ENCODE measurements at regions not wholly inside any gene's neighbourhood (a gene's known extent, or its start where the extent isn't known, plus 50 kb on each side); places are given as distances from the start of the nearest gene placed in this dataset.
A peak's percentile ranks its signal among the peaks of the same experiment; 100 is the strongest.

DNA sequence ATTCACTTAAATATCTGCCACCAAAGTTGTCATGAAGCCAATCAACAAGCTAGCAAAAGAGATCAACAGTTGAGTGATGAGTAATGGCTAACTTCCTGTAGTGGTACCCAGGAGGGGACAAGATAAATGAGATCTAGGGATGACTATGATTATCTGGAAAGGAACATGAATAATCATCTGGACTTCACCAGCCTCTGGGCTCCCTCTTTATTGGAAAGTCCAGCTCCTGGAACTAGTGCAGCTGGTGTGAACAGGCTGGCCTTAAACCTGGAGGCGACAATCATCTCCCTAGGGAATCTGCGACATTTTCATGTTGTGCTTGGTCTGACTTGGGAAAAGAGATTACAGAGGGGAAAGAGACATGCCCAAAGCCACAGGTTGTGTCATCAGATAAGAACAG is 518.6 kb downstream of the GRIN2A start (continued):
- TF ChIP-seq, protein P1, sequence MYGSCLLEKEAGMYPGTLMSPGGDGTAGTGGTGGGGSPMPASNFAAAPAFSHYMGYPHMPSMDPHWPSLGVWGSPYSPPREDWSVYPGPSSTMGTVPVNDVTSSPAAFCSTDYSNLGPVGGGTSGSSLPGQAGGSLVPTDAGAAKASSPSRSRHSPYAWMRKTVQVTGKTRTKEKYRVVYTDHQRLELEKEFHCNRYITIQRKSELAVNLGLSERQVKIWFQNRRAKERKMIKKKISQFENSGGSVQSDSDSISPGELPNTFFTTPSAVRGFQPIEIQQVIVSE (CRISPR knock-in tag; IDR thresholded peaks at IDR 0.05; ENCODE audit: borderline replicate concordance), result no peak
- TF ChIP-seq ZNF512 (CRISPR knock-in tag; IDR thresholded peaks at IDR 0.05; ENCODE audit: borderline replicate concordance), result no peak
- TF ChIP-seq, protein P2, sequence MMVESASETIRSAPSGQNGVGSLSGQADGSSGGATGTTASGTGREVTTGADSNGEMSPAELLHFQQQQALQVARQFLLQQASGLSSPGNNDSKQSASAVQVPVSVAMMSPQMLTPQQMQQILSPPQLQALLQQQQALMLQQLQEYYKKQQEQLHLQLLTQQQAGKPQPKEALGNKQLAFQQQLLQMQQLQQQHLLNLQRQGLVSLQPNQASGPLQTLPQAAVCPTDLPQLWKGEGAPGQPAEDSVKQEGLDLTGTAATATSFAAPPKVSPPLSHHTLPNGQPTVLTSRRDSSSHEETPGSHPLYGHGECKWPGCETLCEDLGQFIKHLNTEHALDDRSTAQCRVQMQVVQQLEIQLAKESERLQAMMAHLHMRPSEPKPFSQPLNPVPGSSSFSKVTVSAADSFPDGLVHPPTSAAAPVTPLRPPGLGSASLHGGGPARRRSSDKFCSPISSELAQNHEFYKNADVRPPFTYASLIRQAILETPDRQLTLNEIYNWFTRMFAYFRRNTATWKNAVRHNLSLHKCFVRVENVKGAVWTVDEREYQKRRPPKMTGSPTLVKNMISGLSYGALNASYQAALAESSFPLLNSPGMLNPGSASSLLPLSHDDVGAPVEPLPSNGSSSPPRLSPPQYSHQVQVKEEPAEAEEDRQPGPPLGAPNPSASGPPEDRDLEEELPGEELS (CRISPR knock-in tag; IDR thresholded peaks at IDR 0.05), result no peak
- TF ChIP-seq, protein P3, sequence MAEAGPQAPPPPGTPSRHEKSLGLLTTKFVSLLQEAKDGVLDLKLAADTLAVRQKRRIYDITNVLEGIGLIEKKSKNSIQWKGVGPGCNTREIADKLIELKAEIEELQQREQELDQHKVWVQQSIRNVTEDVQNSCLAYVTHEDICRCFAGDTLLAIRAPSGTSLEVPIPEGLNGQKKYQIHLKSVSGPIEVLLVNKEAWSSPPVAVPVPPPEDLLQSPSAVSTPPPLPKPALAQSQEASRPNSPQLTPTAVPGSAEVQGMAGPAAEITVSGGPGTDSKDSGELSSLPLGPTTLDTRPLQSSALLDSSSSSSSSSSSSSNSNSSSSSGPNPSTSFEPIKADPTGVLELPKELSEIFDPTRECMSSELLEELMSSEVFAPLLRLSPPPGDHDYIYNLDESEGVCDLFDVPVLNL (CRISPR knock-in tag; IDR thresholded peaks at IDR 0.05; ENCODE audit: borderline replicate concordance, low read depth), result no peak
- TF ChIP-seq CREB1 (CRISPR knock-in tag; IDR thresholded peaks at IDR 0.05), result no peak
- TF ChIP-seq ZNF219 (CRISPR knock-in tag; IDR thresholded peaks at IDR 0.05; ENCODE audit: borderline replicate concordance), result no peak
- no peak for TF ChIP-seq ARID4B (CRISPR knock-in tag; IDR thresholded peaks at IDR 0.05; ENCODE audit: borderline replicate concordance)
- TF ChIP-seq MYBL2 (CRISPR knock-in tag; IDR thresholded peaks at IDR 0.05), result no peak

GRCh38 chr16:9665851-9666271 is 516.4 kb downstream of the GRIN2A start:
- ChIA-PET CTCF (interaction anchor here (0.8 to 1.4 kb wide), 2 partner anchors 17 to 154 kb away, joined by 5 to 9 read pairs; no protein-coding TSS in a partner anchor), POLR2A (no interaction called here)
- ATAC-seq (no peak), DNase-seq (ENCODE audit: low spot score) (no peak)
- no peak overlapping the region for H3K4me3 Mint-ChIP-seq
- peak overlapping the region; percentile 44 for H3K27ac Mint-ChIP-seq
- H3K27me3 Mint-ChIP-seq (ENCODE audit: low read depth), result 0 out of 2 replicates have a peak, but pooled peaks cover 5% of the 10 kb centered on the region
- peaks cover 36% of the 10 kb centered on the region for H3K4me1 Mint-ChIP-seq
- H3K36me3 Mint-ChIP-seq, result peaks cover 44% of the 10 kb centered on the region
- H3K9me3 Mint-ChIP-seq, result peaks cover 12% of the 10 kb centered on the region
- TF ChIP-seq RORB (CRISPR knock-in tag; IDR thresholded peaks at IDR 0.05), result no peak
- no peak for TF ChIP-seq USF1 (CRISPR knock-in tag; IDR thresholded peaks at IDR 0.05)
- TF ChIP-seq, protein P4, sequence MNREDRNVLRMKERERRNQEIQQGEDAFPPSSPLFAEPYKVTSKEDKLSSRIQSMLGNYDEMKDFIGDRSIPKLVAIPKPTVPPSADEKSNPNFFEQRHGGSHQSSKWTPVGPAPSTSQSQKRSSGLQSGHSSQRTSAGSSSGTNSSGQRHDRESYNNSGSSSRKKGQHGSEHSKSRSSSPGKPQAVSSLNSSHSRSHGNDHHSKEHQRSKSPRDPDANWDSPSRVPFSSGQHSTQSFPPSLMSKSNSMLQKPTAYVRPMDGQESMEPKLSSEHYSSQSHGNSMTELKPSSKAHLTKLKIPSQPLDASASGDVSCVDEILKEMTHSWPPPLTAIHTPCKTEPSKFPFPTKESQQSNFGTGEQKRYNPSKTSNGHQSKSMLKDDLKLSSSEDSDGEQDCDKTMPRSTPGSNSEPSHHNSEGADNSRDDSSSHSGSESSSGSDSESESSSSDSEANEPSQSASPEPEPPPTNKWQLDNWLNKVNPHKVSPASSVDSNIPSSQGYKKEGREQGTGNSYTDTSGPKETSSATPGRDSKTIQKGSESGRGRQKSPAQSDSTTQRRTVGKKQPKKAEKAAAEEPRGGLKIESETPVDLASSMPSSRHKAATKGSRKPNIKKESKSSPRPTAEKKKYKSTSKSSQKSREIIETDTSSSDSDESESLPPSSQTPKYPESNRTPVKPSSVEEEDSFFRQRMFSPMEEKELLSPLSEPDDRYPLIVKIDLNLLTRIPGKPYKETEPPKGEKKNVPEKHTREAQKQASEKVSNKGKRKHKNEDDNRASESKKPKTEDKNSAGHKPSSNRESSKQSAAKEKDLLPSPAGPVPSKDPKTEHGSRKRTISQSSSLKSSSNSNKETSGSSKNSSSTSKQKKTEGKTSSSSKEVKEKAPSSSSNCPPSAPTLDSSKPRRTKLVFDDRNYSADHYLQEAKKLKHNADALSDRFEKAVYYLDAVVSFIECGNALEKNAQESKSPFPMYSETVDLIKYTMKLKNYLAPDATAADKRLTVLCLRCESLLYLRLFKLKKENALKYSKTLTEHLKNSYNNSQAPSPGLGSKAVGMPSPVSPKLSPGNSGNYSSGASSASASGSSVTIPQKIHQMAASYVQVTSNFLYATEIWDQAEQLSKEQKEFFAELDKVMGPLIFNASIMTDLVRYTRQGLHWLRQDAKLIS (CRISPR knock-in tag; IDR thresholded peaks at IDR 0.05; ENCODE audit: borderline replicate concordance), result no peak
- TF ChIP-seq, protein P5, sequence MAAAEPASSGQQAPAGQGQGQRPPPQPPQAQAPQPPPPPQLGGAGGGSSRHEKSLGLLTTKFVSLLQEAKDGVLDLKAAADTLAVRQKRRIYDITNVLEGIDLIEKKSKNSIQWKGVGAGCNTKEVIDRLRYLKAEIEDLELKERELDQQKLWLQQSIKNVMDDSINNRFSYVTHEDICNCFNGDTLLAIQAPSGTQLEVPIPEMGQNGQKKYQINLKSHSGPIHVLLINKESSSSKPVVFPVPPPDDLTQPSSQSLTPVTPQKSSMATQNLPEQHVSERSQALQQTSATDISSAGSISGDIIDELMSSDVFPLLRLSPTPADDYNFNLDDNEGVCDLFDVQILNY (CRISPR knock-in tag; IDR thresholded peaks at IDR 0.05), result no peak
- TF ChIP-seq, protein P6, sequence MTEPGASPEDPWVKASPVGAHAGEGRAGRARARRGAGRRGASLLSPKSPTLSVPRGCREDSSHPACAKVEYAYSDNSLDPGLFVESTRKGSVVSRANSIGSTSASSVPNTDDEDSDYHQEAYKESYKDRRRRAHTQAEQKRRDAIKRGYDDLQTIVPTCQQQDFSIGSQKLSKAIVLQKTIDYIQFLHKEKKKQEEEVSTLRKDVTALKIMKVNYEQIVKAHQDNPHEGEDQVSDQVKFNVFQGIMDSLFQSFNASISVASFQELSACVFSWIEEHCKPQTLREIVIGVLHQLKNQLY (CRISPR knock-in tag; IDR thresholded peaks at IDR 0.05), result no peak
- no peak for TF ChIP-seq GTF2I (CRISPR knock-in tag; conservative IDR thresholded peaks at IDR 0.05)
- no peak for TF ChIP-seq NFATC4 (CRISPR knock-in tag; IDR thresholded peaks at IDR 0.05)
- TF ChIP-seq CREM (CRISPR knock-in tag; IDR thresholded peaks at IDR 0.05), result no peak
- no peak for TF ChIP-seq FOXP1 (CRISPR knock-in tag; IDR thresholded peaks at IDR 0.05; ENCODE audit: borderline replicate concordance)
- no peak for TF ChIP-seq ZNF121 (CRISPR knock-in tag; IDR thresholded peaks at IDR 0.05)
- no peak for TF ChIP-seq ZBTB21 (CRISPR knock-in tag; IDR thresholded peaks at IDR 0.05; ENCODE audit: borderline replicate concordance)

Measured in WTC11 (cell line).